ENCODE measurements at regions not wholly inside any gene's neighbourhood (a gene's known extent, or its start where the extent isn't known, plus 50 kb on each side); places are given as distances from the start of the nearest gene placed in this dataset.

GRCh38 chr18:64966667-64967066, 784.1 kb upstream of the CDH7 start:
- DNase-seq (ENCODE audit: low spot score) = no peak
- Mint-ChIP-seq H3K27me3 (ENCODE audit: low read depth) (no peaks in the 10 kb centered on the region), H3K4me1 (ENCODE audit: low read depth) (no peaks in the 10 kb centered on the region), H3K36me3 (ENCODE audit: low read depth) (no peaks in the 10 kb centered on the region), H3K27ac (ENCODE audit: unreplicated experiment) (no peak overlapping the region), H3K9me3 (ENCODE audit: low read depth) (no peaks in the 10 kb centered on the region), H3K4me3 (ENCODE audit: unreplicated experiment) (no peak overlapping the region)
- no peak for TF ChIP-seq CTCF (IDR thresholded peaks at IDR 0.05)

- no peak for DNase-seq (ENCODE audit: low spot score)
- H3K27ac Mint-ChIP-seq (ENCODE audit: unreplicated experiment) = no peak overlapping the region
- H3K27me3 Mint-ChIP-seq (ENCODE audit: low read depth) = peaks cover 13% of the 10 kb centered on the region
- H3K9me3 Mint-ChIP-seq (ENCODE audit: low read depth) = no peaks in the 10 kb centered on the region
- no peak overlapping the region for H3K4me3 Mint-ChIP-seq (ENCODE audit: unreplicated experiment)
- H3K36me3 Mint-ChIP-seq (ENCODE audit: low read depth) = no peaks in the 10 kb centered on the region
- TF ChIP-seq CTCF (IDR thresholded peaks at IDR 0.05) = no peak
- no peaks in the 10 kb centered on the region for H3K4me1 Mint-ChIP-seq (ENCODE audit: low read depth)
Observed at GRCh38 chr18:64956465-64956864, 794.3 kb upstream of the CDH7 start.

- Mint-ChIP-seq H3K27ac (ENCODE audit: unreplicated experiment) (no peak overlapping the region), H3K27me3 (ENCODE audit: low read depth) (no peaks in the 10 kb centered on the region), H3K4me3 (ENCODE audit: unreplicated experiment) (no peak overlapping the region), H3K9me3 (ENCODE audit: low read depth) (peaks cover 24% of the 10 kb centered on the region), H3K36me3 (ENCODE audit: low read depth) (peaks cover 1% of the 10 kb centered on the region), H3K4me1 (ENCODE audit: low read depth) (no peaks in the 10 kb centered on the region)
- TF ChIP-seq CTCF (IDR thresholded peaks at IDR 0.05) = no peak
- no peak for DNase-seq (ENCODE audit: low spot score)
Observed at GRCh38 chr18:64949885-64950284, 800.9 kb upstream of the CDH7 start.

- TF ChIP-seq CTCF (IDR thresholded peaks at IDR 0.05) = no peak
- H3K36me3 Mint-ChIP-seq (ENCODE audit: low read depth) = no peaks in the 10 kb centered on the region
- H3K27me3 Mint-ChIP-seq (ENCODE audit: low read depth) = no peaks in the 10 kb centered on the region
- H3K4me3 Mint-ChIP-seq (ENCODE audit: unreplicated experiment) = no peak overlapping the region
- no peaks in the 10 kb centered on the region for H3K9me3 Mint-ChIP-seq (ENCODE audit: low read depth)
- H3K4me1 Mint-ChIP-seq (ENCODE audit: low read depth) = no peaks in the 10 kb centered on the region
- DNase-seq (ENCODE audit: low spot score) = no peak
- H3K27ac Mint-ChIP-seq (ENCODE audit: unreplicated experiment) = no peak overlapping the region
Observed at GRCh38 chr18:64936671-64937070, 787.8 kb upstream of the LINC00305 start.

- H3K9me3 Mint-ChIP-seq (ENCODE audit: low read depth) = no peaks in the 10 kb centered on the region
- no peaks in the 10 kb centered on the region for H3K36me3 Mint-ChIP-seq (ENCODE audit: low read depth)
- TF ChIP-seq CTCF (IDR thresholded peaks at IDR 0.05) = no peak
- H3K4me1 Mint-ChIP-seq (ENCODE audit: low read depth) = no peaks in the 10 kb centered on the region
- H3K27ac Mint-ChIP-seq (ENCODE audit: unreplicated experiment) = no peak overlapping the region
- H3K4me3 Mint-ChIP-seq (ENCODE audit: unreplicated experiment) = no peak overlapping the region
- DNase-seq (ENCODE audit: low spot score) = no peak
- no peaks in the 10 kb centered on the region for H3K27me3 Mint-ChIP-seq (ENCODE audit: low read depth)
Observed at GRCh38 chr18:64929036-64929435, 780.1 kb upstream of the LINC00305 start.

Measured in chondrocyte (in vitro differentiated cells).